ENCODE measurements at regions not wholly inside any gene's neighbourhood (a gene's known extent, or its start where the extent isn't known, plus 50 kb on each side); places are given as distances from the start of the nearest gene placed in this dataset.

DNA sequence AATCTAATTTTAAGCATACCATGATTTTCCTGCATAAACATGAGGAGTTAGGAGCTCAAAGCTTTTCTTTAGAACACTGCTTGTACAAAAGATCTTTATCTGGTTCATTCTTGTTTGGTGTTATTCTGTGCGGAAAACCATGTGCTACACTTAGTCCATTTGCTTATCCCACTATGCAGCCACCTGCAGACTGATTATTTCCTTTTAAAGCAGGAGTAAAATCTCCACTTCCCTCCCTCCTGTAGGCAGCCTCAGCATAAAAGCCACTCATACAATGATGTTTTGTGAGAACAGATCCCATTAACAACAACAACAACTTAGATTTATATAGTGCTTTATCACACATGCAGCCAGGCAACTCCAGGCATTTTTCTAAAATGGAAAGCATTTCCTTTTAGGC, 355.3 kb upstream of the NEGR1 start:
- peaks cover 7 to 8% of the 10 kb centered on the region in 2 donors for H3K9me3 ChIP-seq (replicated peaks in 1 of 2; ENCODE audit: control insufficient read depth in 1 of 2, insufficient read depth in 1 of 2, low read length in 2 of 2)
- no peak overlapping the region for H3K9ac ChIP-seq (ENCODE audit: insufficient read depth, low read length, poor library complexity, severe bottlenecking)
- peaks cover 47% of the 10 kb centered on the region for H3K4me1 Mint-ChIP-seq
- H3K4me1 ChIP-seq (ENCODE audit: control insufficient read depth in 1 of 2, insufficient read depth in 2 of 2, low read length in 2 of 2) = peaks cover 19 to 34% of the 10 kb centered on the region in 2 donors
- peaks cover 2 to 3% of the 10 kb centered on the region in 2 donors for H3K36me3 Mint-ChIP-seq
- no peak overlapping the region for H3K4me3 Mint-ChIP-seq
- no peak overlapping the region for H3K4me2 ChIP-seq (replicated peaks; ENCODE audit: extremely low read depth, low read length, poor library complexity, severe bottlenecking)
- H2AFZ ChIP-seq (ENCODE audit: insufficient read depth, low read depth, low read length, poor library complexity, severe bottlenecking) = no peak overlapping the region
- intact Hi-C loops (cut with micrococcal nuclease) = no loop called here
- H4K20me1 ChIP-seq (ENCODE audit: insufficient read depth, low read length) = no peaks in the 10 kb centered on the region
- TF ChIP-seq, protein P1, sequence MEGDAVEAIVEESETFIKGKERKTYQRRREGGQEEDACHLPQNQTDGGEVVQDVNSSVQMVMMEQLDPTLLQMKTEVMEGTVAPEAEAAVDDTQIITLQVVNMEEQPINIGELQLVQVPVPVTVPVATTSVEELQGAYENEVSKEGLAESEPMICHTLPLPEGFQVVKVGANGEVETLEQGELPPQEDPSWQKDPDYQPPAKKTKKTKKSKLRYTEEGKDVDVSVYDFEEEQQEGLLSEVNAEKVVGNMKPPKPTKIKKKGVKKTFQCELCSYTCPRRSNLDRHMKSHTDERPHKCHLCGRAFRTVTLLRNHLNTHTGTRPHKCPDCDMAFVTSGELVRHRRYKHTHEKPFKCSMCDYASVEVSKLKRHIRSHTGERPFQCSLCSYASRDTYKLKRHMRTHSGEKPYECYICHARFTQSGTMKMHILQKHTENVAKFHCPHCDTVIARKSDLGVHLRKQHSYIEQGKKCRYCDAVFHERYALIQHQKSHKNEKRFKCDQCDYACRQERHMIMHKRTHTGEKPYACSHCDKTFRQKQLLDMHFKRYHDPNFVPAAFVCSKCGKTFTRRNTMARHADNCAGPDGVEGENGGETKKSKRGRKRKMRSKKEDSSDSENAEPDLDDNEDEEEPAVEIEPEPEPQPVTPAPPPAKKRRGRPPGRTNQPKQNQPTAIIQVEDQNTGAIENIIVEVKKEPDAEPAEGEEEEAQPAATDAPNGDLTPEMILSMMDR (IDR thresholded peaks at IDR 0.05) = no peak
- peak overlapping the region in 1 of 2 donors; percentile 87 for H3K27ac ChIP-seq (ENCODE audit: low read depth in 1 of 2, low read length in 2 of 2)
- H3K27me3 ChIP-seq (ENCODE audit: control insufficient read depth in 2 of 2, insufficient read depth in 2 of 2, low read length in 2 of 2) = no peaks in the 10 kb centered on the region
- H3K27ac Mint-ChIP-seq = no peak overlapping the region
- no peak overlapping the region for H3K4me3 ChIP-seq (replicated peaks in 1 of 3; ENCODE audit: low read depth in 2 of 3, low read length in 3 of 3)
- no CpG with 5 or more reads among the region's 1 CpG for WGBS (ENCODE audit: insufficient coverage)
- no peaks in the 10 kb centered on the region for H3K79me2 ChIP-seq (ENCODE audit: insufficient read depth, low read length)
- no peak for DNase-seq
- H3K27me3 Mint-ChIP-seq (ENCODE audit: low read depth in 3 of 3) = peaks cover 0 to 1% (median 0%) of the 10 kb centered on the region in 3 donors
- no peaks in the 10 kb centered on the region for H3K36me3 ChIP-seq (replicated peaks in 1 of 2; ENCODE audit: control insufficient read depth in 1 of 2, insufficient read depth in 2 of 2, low read length in 2 of 2)
- H3K9me3 Mint-ChIP-seq = peaks cover 4 to 20% (median 8%) of the 10 kb centered on the region in 7 donors

DNA sequence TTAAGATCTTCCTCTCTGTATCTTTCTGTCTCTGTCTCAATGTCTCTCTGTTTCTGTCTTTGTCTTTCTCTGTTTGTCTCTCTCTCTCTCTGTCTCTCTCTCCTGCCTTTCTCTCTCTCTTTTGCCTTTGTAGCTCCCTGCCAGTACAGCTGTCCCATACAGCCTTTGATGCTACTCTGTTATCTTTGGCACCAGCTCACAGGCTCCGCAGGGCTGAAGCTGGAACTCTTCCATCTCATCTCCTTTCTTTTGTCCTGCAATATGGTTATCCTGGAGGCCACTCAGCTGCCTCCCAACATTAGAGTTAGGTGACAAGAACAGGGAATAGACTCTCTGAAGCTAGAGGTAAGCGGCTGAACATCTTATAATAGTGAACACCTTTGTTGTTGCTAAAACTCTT, 354.3 kb upstream of the NEGR1 start:
- peak overlapping the region in 1 of 2 donors; percentile 87 for H3K27ac ChIP-seq (ENCODE audit: low read depth in 1 of 2, low read length in 2 of 2)

More for the DNA sequence above, 354.3 kb upstream of the NEGR1 start:
- Mint-ChIP-seq H3K4me1 (peaks cover 47% of the 10 kb centered on the region), H3K27me3 (ENCODE audit: low read depth in 3 of 3) (no peaks in the 10 kb centered on the region), H3K9me3 (peaks cover 3 to 17% (median 6%) of the 10 kb centered on the region in 7 donors), H3K36me3 (peaks cover 2 to 3% of the 10 kb centered on the region in 2 donors), H3K4me3 (peak overlapping the region; percentile 68 to 96), H3K27ac (peak overlapping the region; percentile 81 to 94 (median 92))
- no peaks in the 10 kb centered on the region for H3K79me2 ChIP-seq (ENCODE audit: insufficient read depth, low read length)
- intact Hi-C loops (cut with micrococcal nuclease) = no loop called here
- peak overlapping the region in 1 of 3 experiments; percentile 70 for H3K4me3 ChIP-seq (replicated peaks in 1 of 3; ENCODE audit: low read depth in 2 of 3, low read length in 3 of 3)
- DNase-seq = no peak
- H3K36me3 ChIP-seq (replicated peaks in 1 of 2; ENCODE audit: control insufficient read depth in 1 of 2, insufficient read depth in 2 of 2, low read length in 2 of 2) = no peaks in the 10 kb centered on the region
- H3K9me3 ChIP-seq (replicated peaks in 1 of 2; ENCODE audit: control insufficient read depth in 1 of 2, insufficient read depth in 1 of 2, low read length in 2 of 2) = peaks cover 7 to 8% of the 10 kb centered on the region in 2 donors
- TF ChIP-seq, protein P1 (IDR thresholded peaks at IDR 0.05) = no peak
- no peaks in the 10 kb centered on the region for H3K27me3 ChIP-seq (ENCODE audit: control insufficient read depth in 2 of 2, insufficient read depth in 2 of 2, low read length in 2 of 2)
- H3K4me1 ChIP-seq (ENCODE audit: control insufficient read depth in 1 of 2, insufficient read depth in 2 of 2, low read length in 2 of 2) = peaks cover 19 to 34% of the 10 kb centered on the region in 2 donors
- peak overlapping the region; percentile 71 for H2AFZ ChIP-seq (ENCODE audit: insufficient read depth, low read depth, low read length, poor library complexity, severe bottlenecking)
- WGBS (ENCODE audit: insufficient coverage) = 80% methylated on average over 1 of the region's 2 CpGs
- no peak overlapping the region for H3K9ac ChIP-seq (ENCODE audit: insufficient read depth, low read length, poor library complexity, severe bottlenecking)
- no peaks in the 10 kb centered on the region for H4K20me1 ChIP-seq (ENCODE audit: insufficient read depth, low read length)
- H3K4me2 ChIP-seq (replicated peaks; ENCODE audit: extremely low read depth, low read length, poor library complexity, severe bottlenecking) = peak overlapping the region; percentile 72
